ENCODE measurements at regions not wholly inside any gene's neighbourhood (a gene's known extent, or its start where the extent isn't known, plus 50 kb on each side); places are given as distances from the start of the nearest gene placed in this dataset.

- no peak for DNase-seq (ENCODE audit: low read depth in 2 of 2)
These were observed 89.0 kb upstream of the SLC14A2 start for GRCh38 chr18:45526114-45526841.

- DNase-seq (ENCODE audit: low read depth in 2 of 2), result no peak
These were observed 87.4 kb upstream of the SLC14A2 start for GRCh38 chr18:45527891-45528290.

GRCh38 chr18:45528712-45529336, 86.5 kb upstream of the SLC14A2 start:
- no peak for DNase-seq (ENCODE audit: low read depth in 2 of 2)

- no peak for DNase-seq (ENCODE audit: low read depth in 2 of 2)
These were observed 76.8 kb upstream of the SLC14A2 start for GRCh38 chr18:45538444-45538843.

GRCh38 chr18:45539491-45539891, 75.8 kb upstream of the SLC14A2 start:
- no peak for DNase-seq (ENCODE audit: low read depth in 2 of 2)

- no peak for DNase-seq (ENCODE audit: low read depth in 2 of 2)
These were observed 75.2 kb upstream of the SLC14A2 start for GRCh38 chr18:45540125-45540524.

- DNase-seq (ENCODE audit: low read depth in 2 of 2), result no peak
These were observed 73.9 kb upstream of the SLC14A2 start for GRCh38 chr18:45541421-45541820.

- no peak for DNase-seq (ENCODE audit: low read depth in 2 of 2)
These were observed 73.2 kb upstream of the SLC14A2 start for GRCh38 chr18:45542043-45542442.

- no peak for DNase-seq (ENCODE audit: low read depth in 2 of 2)
These were observed 67.4 kb upstream of the SLC14A2 start for GRCh38 chr18:45547910-45548309.

GRCh38 chr18:45548614-45549013, 66.7 kb upstream of the SLC14A2 start:
- no peak for DNase-seq (ENCODE audit: low read depth in 2 of 2)

GRCh38 chr18:45549290-45549689, 66.0 kb upstream of the SLC14A2 start:
- DNase-seq (ENCODE audit: low read depth in 2 of 2), result no peak

- no peak for DNase-seq (ENCODE audit: low read depth in 2 of 2)
These were observed 64.0 kb upstream of the SLC14A2 start for GRCh38 chr18:45551142-45551815.

GRCh38 chr18:45553723-45554388, 61.4 kb upstream of the SLC14A2 start:
- DNase-seq (ENCODE audit: low read depth in 2 of 2), result no peak

- DNase-seq (ENCODE audit: low read depth in 2 of 2), result no peak
These were observed 60.9 kb upstream of the SLC14A2 start for GRCh38 chr18:45554389-45554737.

GRCh38 chr18:45556222-45556621, 59.1 kb upstream of the SLC14A2 start:
- DNase-seq (ENCODE audit: low read depth in 2 of 2), result no peak

GRCh38 chr18:45557287-45557686, 58.0 kb upstream of the SLC14A2 start:
- no peak for DNase-seq (ENCODE audit: low read depth in 2 of 2)

GRCh38 chr18:45557779-45558178, 57.5 kb upstream of the SLC14A2 start:
- no peak for DNase-seq (ENCODE audit: low read depth in 2 of 2)

GRCh38 chr18:45559258-45559657, 56.0 kb upstream of the SLC14A2 start:
- DNase-seq (ENCODE audit: low read depth in 2 of 2), result no peak

GRCh38 chr18:45560870-45561269, 54.4 kb upstream of the SLC14A2 start:
- no peak for DNase-seq (ENCODE audit: low read depth in 2 of 2)

GRCh38 chr18:45562567-45563479, 52.5 kb upstream of the SLC14A2 start:
- DNase-seq (ENCODE audit: low read depth in 2 of 2), result no peak

- no peak for DNase-seq (ENCODE audit: low read depth in 2 of 2)
These were observed 49.9 kb upstream of the SLC14A2 start for GRCh38 chr18:45565280-45565970.
